ENCODE measurements at regions not wholly inside any gene's neighbourhood (a gene's known extent, or its start where the extent isn't known, plus 50 kb on each side); places are given as distances from the start of the nearest gene placed in this dataset.

GRCh38 chr14:39948235-39948634, 516.0 kb upstream of the FBXO33 start:
- POLR2A ChIA-PET, result no interaction called here
- CTCF ChIA-PET, result no interaction called here
- DNase-seq (ENCODE audit: low read depth, low spot score) (no peak), ATAC-seq (no peak)
- Histone ChIP-seq H3K9me3 (ENCODE audit: control insufficient read depth in 1 of 2, insufficient read depth in 1 of 2, low read depth in 1 of 2, low read length in 2 of 2) (no peaks in the 10 kb centered on the region), H3K27ac (ENCODE audit: low read depth, low read length) (no peak overlapping the region), H3K9ac (ENCODE audit: low read length) (no peak overlapping the region), H3K36me3 (ENCODE audit: control insufficient read depth in 1 of 2, insufficient read depth in 2 of 2, low read length in 2 of 2) (no peaks in the 10 kb centered on the region), H3K27me3 (ENCODE audit: insufficient read depth, low read length) (no peaks in the 10 kb centered on the region), H3K9me2 (ENCODE audit: insufficient read depth) (no peaks in the 10 kb centered on the region), H3K79me2 (ENCODE audit: insufficient read depth, low read length) (no peaks in the 10 kb centered on the region), H3K4me2 (ENCODE audit: low read length) (no peak overlapping the region), H3K4me3 (replicated peaks in 1 of 2; ENCODE audit: low read depth in 1 of 2, low read length in 2 of 2) (no peak overlapping the region), H4K20me1 (ENCODE audit: insufficient read depth) (no peaks in the 10 kb centered on the region), H2AFZ (ENCODE audit: low read depth, low read length, poor library complexity, severe bottlenecking) (no peak overlapping the region), H3K4me1 (ENCODE audit: control insufficient read depth in 1 of 2, insufficient read depth in 2 of 2, low read length in 2 of 2) (no peaks in the 10 kb centered on the region)
- RAD21 ChIA-PET (ENCODE audit: low non-redundant PET in 1 of 2, low total read pairs in 2 of 2, uncharacterized antibody in 2 of 2, unreplicated experiment in 2 of 2), result no interaction called here
- BruUV-seq (replicated peaks), result no TSS peak
- TF ChIP-seq JUND (IDR thresholded peaks at IDR 0.05), result no peak
- TF ChIP-seq FOSL1 (IDR thresholded peaks at IDR 0.05; ENCODE audit: low read depth), result no peak
- no peak for TF ChIP-seq EZH2phosphoT487 (IDR thresholded peaks at IDR 0.05; ENCODE audit: borderline replicate concordance)
- intact Hi-C loops (cut with micrococcal nuclease), result no loop called here

GRCh38 chr14:39946807-39947206, 514.6 kb upstream of the FBXO33 start:
- intact Hi-C loops (cut with micrococcal nuclease), result no loop called here
- no TSS peak for BruUV-seq (replicated peaks)
- ChIA-PET CTCF (no interaction called here), POLR2A (no interaction called here), RAD21 (ENCODE audit: low non-redundant PET in 1 of 2, low total read pairs in 2 of 2, uncharacterized antibody in 2 of 2, unreplicated experiment in 2 of 2) (no interaction called here)
- H3K9ac ChIP-seq (ENCODE audit: low read length), result no peak overlapping the region
- H3K4me1 ChIP-seq (ENCODE audit: control insufficient read depth in 1 of 2, insufficient read depth in 2 of 2, low read length in 2 of 2), result no peaks in the 10 kb centered on the region
- H3K9me3 ChIP-seq (ENCODE audit: control insufficient read depth in 1 of 2, insufficient read depth in 1 of 2, low read depth in 1 of 2, low read length in 2 of 2), result no peaks in the 10 kb centered on the region
- H3K4me2 ChIP-seq (ENCODE audit: low read length), result no peak overlapping the region
- H3K27ac ChIP-seq (ENCODE audit: low read depth, low read length), result no peak overlapping the region
- H3K36me3 ChIP-seq (ENCODE audit: control insufficient read depth in 1 of 2, insufficient read depth in 2 of 2, low read length in 2 of 2), result no peaks in the 10 kb centered on the region
- TF ChIP-seq FOSL1 (IDR thresholded peaks at IDR 0.05; ENCODE audit: low read depth) (no peak), CBX3 (IDR thresholded peaks at IDR 0.05; ENCODE audit: low read depth) (no peak), RAD21 (IDR thresholded peaks at IDR 0.05; ENCODE audit: low read depth) (no peak), SIN3A (IDR thresholded peaks at IDR 0.05; ENCODE audit: low read depth) (no peak)
- no peaks in the 10 kb centered on the region for H4K20me1 ChIP-seq (ENCODE audit: insufficient read depth)
- H3K4me3 ChIP-seq (replicated peaks in 1 of 2; ENCODE audit: low read depth in 1 of 2, low read length in 2 of 2), result no peak overlapping the region
- no peaks in the 10 kb centered on the region for H3K9me2 ChIP-seq (ENCODE audit: insufficient read depth)
- ATAC-seq, result no peak
- no peaks in the 10 kb centered on the region for H3K79me2 ChIP-seq (ENCODE audit: insufficient read depth, low read length)
- DNase-seq (ENCODE audit: low read depth, low spot score), result no peak
- H3K27me3 ChIP-seq (ENCODE audit: insufficient read depth, low read length), result no peaks in the 10 kb centered on the region
- no peak overlapping the region for H2AFZ ChIP-seq (ENCODE audit: low read depth, low read length, poor library complexity, severe bottlenecking)
